Right atrium auricular region (tissue), 2 donors: ENCODE measurements at regions not wholly inside any gene's neighbourhood (a gene's known extent, or its start where the extent isn't known, plus 50 kb on each side); places are given as distances from the start of the nearest gene placed in this dataset.

Experiments used
- DNase-seq: peaks from one replicate; pipeline ENCODE4 v3.0.0-alpha.2; 2019; ENCODE audit warnings: low spot score
- H3K27ac ChIP-seq, 2 donors: fragments of 200-600 bp; sonication (generic); 1 replicate in 1 of 2; 2 replicates in 1 of 2; pipeline ENCODE4 v1.5.1; 2016 to 2019
- H3K27me3 ChIP-seq, 2 donors: fragments of 200-600 bp; sonication (generic); one replicate each; pipeline versions ENCODE4 v1.5.1 to v1.6.0; 2017 to 2019
- H3K36me3 ChIP-seq: fragments of 200-600 bp; sonication (generic); one replicate; pipeline ENCODE4 v1.5.1; 2016
- H3K4me1 ChIP-seq, 2 donors: fragments of 200-600 bp; sonication (generic); one replicate each; pipeline versions ENCODE4 v1.5.1 to v1.6.0; 2017 to 2019
- H3K4me3 ChIP-seq, 2 donors: fragments of 200-600 bp; sonication (generic); 1 replicate in 1 of 2; 2 replicates in 1 of 2; pipeline ENCODE4 v1.5.1; 2017 to 2019; ENCODE audit warnings: mild to moderate bottlenecking in 1 of 2, moderate library complexity in 1 of 2
- H3K9me3 ChIP-seq, 2 donors: fragments of 200-600 bp; sonication (generic); one replicate each; pipeline ENCODE4 v1.5.1; 2019
- TF ChIP-seq, protein P1 (sequence below), 2 donors: fragments of 200-600 bp; sonication (generic); IDR thresholded peaks; one replicate each; pipeline ENCODE4 v1.5.1; 2019; ENCODE audit warnings: antibody characterized with exemption in 2 of 2

DNA sequence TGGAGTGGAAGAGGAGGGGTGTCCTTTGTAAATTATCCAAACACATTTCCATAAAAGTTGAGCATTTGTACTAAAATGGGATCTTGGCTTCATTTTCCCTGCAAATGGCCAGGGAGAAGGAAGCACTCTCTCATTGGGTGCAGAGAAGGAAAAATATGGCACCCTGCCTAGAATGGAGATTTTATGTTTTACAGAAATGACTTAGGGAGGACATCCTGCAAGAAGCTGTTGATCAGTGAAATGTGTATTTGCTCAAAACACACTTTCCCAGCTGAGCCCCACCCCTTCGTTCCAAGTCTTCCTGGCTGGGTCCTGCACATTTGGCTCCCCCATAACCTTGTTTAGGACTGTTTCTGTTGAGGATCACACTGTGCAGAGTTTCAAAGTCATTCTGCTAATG, 213.5 kb upstream of the TAPT1 start:
- Histone ChIP-seq H3K27me3 (no peaks in the 10 kb centered on the region), H3K4me1 (no peaks in the 10 kb centered on the region), H3K27ac (no peak overlapping the region), H3K36me3 (no peaks in the 10 kb centered on the region), H3K4me3 (no peak overlapping the region), H3K9me3 (peaks cover 0 to 16% of the 10 kb centered on the region in 2 donors)
- TF ChIP-seq, protein P1, sequence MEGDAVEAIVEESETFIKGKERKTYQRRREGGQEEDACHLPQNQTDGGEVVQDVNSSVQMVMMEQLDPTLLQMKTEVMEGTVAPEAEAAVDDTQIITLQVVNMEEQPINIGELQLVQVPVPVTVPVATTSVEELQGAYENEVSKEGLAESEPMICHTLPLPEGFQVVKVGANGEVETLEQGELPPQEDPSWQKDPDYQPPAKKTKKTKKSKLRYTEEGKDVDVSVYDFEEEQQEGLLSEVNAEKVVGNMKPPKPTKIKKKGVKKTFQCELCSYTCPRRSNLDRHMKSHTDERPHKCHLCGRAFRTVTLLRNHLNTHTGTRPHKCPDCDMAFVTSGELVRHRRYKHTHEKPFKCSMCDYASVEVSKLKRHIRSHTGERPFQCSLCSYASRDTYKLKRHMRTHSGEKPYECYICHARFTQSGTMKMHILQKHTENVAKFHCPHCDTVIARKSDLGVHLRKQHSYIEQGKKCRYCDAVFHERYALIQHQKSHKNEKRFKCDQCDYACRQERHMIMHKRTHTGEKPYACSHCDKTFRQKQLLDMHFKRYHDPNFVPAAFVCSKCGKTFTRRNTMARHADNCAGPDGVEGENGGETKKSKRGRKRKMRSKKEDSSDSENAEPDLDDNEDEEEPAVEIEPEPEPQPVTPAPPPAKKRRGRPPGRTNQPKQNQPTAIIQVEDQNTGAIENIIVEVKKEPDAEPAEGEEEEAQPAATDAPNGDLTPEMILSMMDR (IDR thresholded peaks at IDR 0.05), result no peak
- DNase-seq, result no peak

DNA sequence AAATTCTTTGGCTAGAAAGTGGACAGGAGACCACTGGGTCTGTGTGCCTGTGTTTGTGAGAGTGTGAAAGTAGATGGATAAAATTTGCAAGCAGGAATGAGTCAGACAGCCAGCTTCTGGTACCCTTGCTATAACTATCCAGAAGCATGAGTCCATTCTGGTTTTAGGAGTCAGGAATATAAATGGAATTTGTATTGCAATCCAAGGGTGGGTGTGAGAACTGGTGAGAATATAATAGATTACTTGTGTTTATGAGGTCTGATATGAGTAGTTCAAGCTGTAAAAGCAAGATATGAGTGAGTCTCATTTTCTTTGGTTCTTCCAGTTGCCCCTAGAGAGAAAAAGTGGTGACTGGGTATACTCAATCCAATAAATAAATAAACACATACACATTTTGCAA, 212.7 kb upstream of the TAPT1 start:
- H3K27ac ChIP-seq, result no peak overlapping the region
- no peaks in the 10 kb centered on the region for H3K4me1 ChIP-seq
- H3K27me3 ChIP-seq, result no peaks in the 10 kb centered on the region
- no peaks in the 10 kb centered on the region for H3K36me3 ChIP-seq
- DNase-seq, result no peak
- no peak overlapping the region for H3K4me3 ChIP-seq
- H3K9me3 ChIP-seq, result peaks cover 0 to 16% of the 10 kb centered on the region in 2 donors
- TF ChIP-seq, protein P1 (IDR thresholded peaks at IDR 0.05), result no peak

DNA sequence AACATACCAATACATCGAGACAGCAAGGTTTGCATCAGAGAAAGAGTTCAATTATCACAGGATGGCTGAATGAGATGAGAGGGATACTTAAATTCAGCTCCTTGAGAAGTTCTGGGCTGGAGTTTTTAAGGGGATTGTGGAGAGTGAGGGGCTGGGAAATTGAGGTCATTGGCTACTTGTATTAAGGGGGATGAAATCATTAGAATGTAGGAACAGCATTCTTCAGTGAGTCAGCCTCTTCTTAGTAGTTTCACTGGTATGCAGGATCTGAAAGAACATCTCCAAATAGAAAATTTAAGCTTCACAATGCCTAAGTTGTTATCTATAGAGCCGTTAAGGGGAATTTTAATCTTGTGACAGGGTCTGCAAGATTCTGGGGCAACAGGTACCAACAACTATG, 211.6 kb upstream of the TAPT1 start:
- no peaks in the 10 kb centered on the region for H3K4me1 ChIP-seq
- DNase-seq, result no peak
- no peaks in the 10 kb centered on the region for H3K27me3 ChIP-seq
- TF ChIP-seq, protein P1 (IDR thresholded peaks at IDR 0.05), result no peak
- peaks cover 0 to 16% of the 10 kb centered on the region in 2 donors for H3K9me3 ChIP-seq
- H3K27ac ChIP-seq, result no peak overlapping the region
- no peaks in the 10 kb centered on the region for H3K36me3 ChIP-seq
- H3K4me3 ChIP-seq, result no peak overlapping the region

DNA sequence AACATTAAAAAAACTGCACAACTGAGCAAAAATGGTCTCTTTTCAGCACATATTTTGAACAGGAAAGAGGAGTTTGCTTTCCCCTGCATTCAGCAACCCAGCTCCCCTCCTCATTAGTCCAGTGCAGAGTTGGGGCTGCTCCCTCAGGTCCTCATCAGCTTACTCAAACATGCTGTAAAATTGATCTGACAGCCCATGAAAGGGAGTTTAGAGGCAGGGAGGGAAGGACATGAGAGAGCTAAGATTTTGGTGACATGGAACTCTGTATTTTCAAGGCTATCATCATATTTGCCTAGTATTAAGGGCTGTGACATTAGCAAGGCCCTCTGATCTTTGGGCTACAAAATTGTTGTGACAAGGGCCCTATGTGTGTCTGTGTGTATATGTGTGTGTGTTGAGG, 205.6 kb upstream of the TAPT1 start:
- TF ChIP-seq, protein P1 (IDR thresholded peaks at IDR 0.05), result no peak
- DNase-seq, result no peak
- peaks cover 0 to 8% of the 10 kb centered on the region in 2 donors for H3K9me3 ChIP-seq

DNA sequence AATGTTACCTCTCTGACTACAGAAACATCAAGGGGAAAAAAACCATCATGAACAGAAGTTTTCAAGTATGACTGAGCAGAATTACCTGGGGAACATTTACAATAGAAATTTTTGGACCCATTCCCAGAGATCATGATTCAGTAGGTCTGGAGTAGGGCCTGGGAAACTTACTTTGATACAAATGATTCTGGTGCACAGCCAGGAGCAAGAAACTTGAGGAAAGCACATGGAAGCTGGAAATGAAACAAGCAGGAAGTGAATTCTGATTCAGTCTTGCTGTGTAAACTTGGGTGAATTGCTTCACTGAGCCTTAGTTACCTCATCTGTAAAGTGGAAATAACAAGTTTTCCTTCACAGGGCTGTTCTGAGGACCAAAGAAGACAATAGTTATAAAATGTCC, 192.5 kb upstream of the TAPT1 start:
- Histone ChIP-seq H3K4me1 (no peaks in the 10 kb centered on the region), H3K27ac (no peak overlapping the region), H3K4me3 (no peak overlapping the region), H3K9me3 (peaks cover 0 to 7% of the 10 kb centered on the region in 2 donors), H3K27me3 (no peaks in the 10 kb centered on the region), H3K36me3 (no peaks in the 10 kb centered on the region)
- no peak for DNase-seq
- TF ChIP-seq, protein P1 (IDR thresholded peaks at IDR 0.05), result no peak

More for the DNA sequence above, 205.6 kb upstream of the TAPT1 start:
- H3K4me1 ChIP-seq, result no peaks in the 10 kb centered on the region
- no peaks in the 10 kb centered on the region for H3K27me3 ChIP-seq
- no peak overlapping the region for H3K27ac ChIP-seq
- no peak overlapping the region for H3K4me3 ChIP-seq
- no peaks in the 10 kb centered on the region for H3K36me3 ChIP-seq

DNA sequence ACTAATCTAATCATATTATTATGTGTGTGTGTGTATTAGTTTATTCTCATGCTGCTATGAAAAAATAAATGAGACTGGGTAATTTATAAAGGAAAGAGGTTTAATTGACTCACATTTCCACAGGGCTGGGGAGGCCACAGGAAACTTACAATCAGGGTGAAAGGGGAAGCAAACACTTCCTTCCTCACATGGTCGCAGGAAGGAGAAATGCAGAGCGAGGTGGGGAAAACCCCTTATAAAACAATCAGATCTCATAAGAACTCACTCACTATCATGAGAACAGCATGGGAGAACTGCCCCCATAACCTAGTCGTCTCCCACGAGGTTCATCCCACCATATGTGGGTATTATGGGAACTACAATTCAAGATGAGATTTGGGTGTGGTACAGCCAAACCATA, 190.9 kb upstream of the TAPT1 start:
- Histone ChIP-seq H3K27ac (no peak overlapping the region), H3K4me3 (no peak overlapping the region), H3K27me3 (no peaks in the 10 kb centered on the region), H3K4me1 (no peaks in the 10 kb centered on the region), H3K36me3 (no peaks in the 10 kb centered on the region), H3K9me3 (peaks cover 0 to 7% of the 10 kb centered on the region in 2 donors)
- DNase-seq, result no peak
- TF ChIP-seq, protein P1 (IDR thresholded peaks at IDR 0.05), result no peak
